Right atrium auricular region (tissue), 2 donors: ENCODE measurements at regions not wholly inside any gene's neighbourhood (a gene's known extent, or its start where the extent isn't known, plus 50 kb on each side); places are given as distances from the start of the nearest gene placed in this dataset.

Experiments
- DNase-seq: peaks from one replicate; pipeline ENCODE4 v3.0.0-alpha.2; 2019; ENCODE audit warnings: low spot score
- H3K27ac ChIP-seq, 2 donors: fragments of 200-600 bp; sonication (generic); 1 replicate in 1 of 2; 2 replicates in 1 of 2; pipeline ENCODE4 v1.5.1; 2016 to 2019
- H3K27me3 ChIP-seq, 2 donors: fragments of 200-600 bp; sonication (generic); one replicate each; pipeline versions ENCODE4 v1.5.1 to v1.6.0; 2017 to 2019
- H3K36me3 ChIP-seq: fragments of 200-600 bp; sonication (generic); one replicate; pipeline ENCODE4 v1.5.1; 2016
- H3K4me1 ChIP-seq, 2 donors: fragments of 200-600 bp; sonication (generic); one replicate each; pipeline versions ENCODE4 v1.5.1 to v1.6.0; 2017 to 2019
- H3K4me3 ChIP-seq, 2 donors: fragments of 200-600 bp; sonication (generic); 1 replicate in 1 of 2; 2 replicates in 1 of 2; pipeline ENCODE4 v1.5.1; 2017 to 2019; ENCODE audit warnings: mild to moderate bottlenecking in 1 of 2, moderate library complexity in 1 of 2
- H3K9me3 ChIP-seq, 2 donors: fragments of 200-600 bp; sonication (generic); one replicate each; pipeline ENCODE4 v1.5.1; 2019
- CTCF ChIP-seq, 2 donors: fragments of 200-600 bp; sonication (generic); IDR thresholded peaks; one replicate each; pipeline ENCODE4 v1.5.1; 2019; ENCODE audit warnings: antibody characterized with exemption in 2 of 2

GRCh38 chr6:149252622-149253021 lies 64.9 kb upstream of the TAB2 start:
- H3K36me3 ChIP-seq, result no peaks in the 10 kb centered on the region
- H3K4me1 ChIP-seq, result no peaks in the 10 kb centered on the region
- no peaks in the 10 kb centered on the region for H3K9me3 ChIP-seq
- H3K27me3 ChIP-seq, result no peaks in the 10 kb centered on the region
- no peak for TF ChIP-seq CTCF (IDR thresholded peaks at IDR 0.05)
- H3K27ac ChIP-seq, result no peak overlapping the region
- no peak for DNase-seq
- no peak overlapping the region for H3K4me3 ChIP-seq

DNA sequence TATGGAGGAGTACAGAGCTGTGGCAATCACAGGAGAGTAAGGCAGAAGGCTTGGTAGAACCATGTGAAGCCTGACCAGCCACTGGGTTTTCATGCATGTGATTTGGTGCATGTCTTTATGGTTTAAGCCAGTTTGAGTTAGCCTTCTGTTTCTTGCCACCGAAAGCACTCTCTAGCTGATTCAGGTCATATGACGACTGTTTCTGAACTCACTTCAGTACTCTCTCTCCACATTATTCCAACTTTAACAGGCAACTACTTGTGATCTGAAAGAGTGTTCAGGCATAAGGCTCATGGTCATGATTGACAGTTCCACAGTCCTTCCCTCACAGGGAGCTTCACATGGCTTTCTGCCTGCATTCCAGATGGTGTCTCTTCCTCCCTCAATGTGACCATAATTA lies 63.3 kb upstream of the TAB2 start:
- no peak overlapping the region for H3K4me3 ChIP-seq
- no peaks in the 10 kb centered on the region for H3K9me3 ChIP-seq
- no peak for TF ChIP-seq CTCF (IDR thresholded peaks at IDR 0.05)
- H3K4me1 ChIP-seq, result no peaks in the 10 kb centered on the region
- no peak for DNase-seq
- no peaks in the 10 kb centered on the region for H3K36me3 ChIP-seq
- H3K27me3 ChIP-seq, result no peaks in the 10 kb centered on the region
- no peak overlapping the region for H3K27ac ChIP-seq

DNA sequence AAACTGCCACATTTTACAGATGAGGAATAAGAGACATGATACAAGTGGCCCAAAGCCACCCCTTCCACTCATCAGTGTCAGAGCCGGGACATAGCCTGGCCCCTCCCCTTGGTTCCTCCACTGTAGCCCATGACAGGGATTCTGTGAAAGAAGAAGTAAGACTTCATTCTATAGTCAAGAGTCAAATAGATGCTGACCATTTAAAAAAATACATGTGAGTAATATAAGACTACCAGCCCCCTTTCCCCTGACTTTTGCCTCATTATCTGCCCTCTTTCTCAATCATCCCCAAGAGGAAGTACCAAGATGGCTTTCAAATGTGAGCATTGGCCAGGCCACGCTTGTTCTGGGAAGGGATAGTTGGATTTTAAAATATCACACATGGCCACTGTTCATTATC lies 57.8 kb upstream of the TAB2 start:
- no peak for DNase-seq
- no peak for TF ChIP-seq CTCF (IDR thresholded peaks at IDR 0.05)
- no peak overlapping the region for H3K27ac ChIP-seq
- H3K4me3 ChIP-seq, result no peak overlapping the region
- H3K9me3 ChIP-seq, result no peaks in the 10 kb centered on the region
- H3K4me1 ChIP-seq, result peaks cover 0 to 6% of the 10 kb centered on the region in 2 donors
- no peaks in the 10 kb centered on the region for H3K36me3 ChIP-seq
- no peaks in the 10 kb centered on the region for H3K27me3 ChIP-seq

DNA sequence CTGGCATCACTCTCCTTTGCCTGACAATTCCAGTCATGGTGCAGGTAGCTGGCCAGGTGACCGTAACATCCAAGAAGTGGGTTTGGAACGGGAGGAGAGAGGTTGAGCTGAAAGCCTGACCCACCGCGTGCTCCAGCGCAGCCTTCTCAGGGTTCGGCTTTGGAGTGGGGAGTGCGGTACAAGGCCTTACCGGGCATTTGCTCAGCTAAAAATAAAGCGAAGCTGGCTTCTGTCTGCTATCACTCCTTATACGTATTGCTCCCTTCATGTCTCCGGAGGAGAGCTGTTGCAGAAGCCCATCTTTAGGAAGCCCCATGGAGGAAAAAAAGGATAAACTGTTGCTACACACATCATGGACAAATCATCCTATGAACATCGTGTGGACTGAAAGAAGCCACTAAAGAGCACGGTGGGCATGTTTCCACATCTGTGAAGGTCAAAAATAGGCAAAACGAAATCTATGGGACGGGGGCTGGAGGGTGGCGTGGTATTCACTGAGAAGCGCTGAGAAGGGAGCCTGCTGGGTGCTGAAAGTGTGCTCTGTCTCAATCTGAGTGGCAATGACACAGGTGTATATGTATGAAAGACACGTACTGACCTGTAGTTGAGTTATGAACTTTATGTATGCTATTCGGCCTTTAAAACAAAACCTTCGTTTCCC lies 57.2 kb upstream of the TAB2 start:
- H3K4me3 ChIP-seq, result no peak overlapping the region
- H3K27ac ChIP-seq, result no peak overlapping the region
- H3K36me3 ChIP-seq, result no peaks in the 10 kb centered on the region
- no peaks in the 10 kb centered on the region for H3K27me3 ChIP-seq
- no peak for DNase-seq
- peaks cover 0 to 6% of the 10 kb centered on the region in 2 donors for H3K4me1 ChIP-seq
- TF ChIP-seq CTCF (IDR thresholded peaks at IDR 0.05), result no peak
- no peaks in the 10 kb centered on the region for H3K9me3 ChIP-seq

DNA sequence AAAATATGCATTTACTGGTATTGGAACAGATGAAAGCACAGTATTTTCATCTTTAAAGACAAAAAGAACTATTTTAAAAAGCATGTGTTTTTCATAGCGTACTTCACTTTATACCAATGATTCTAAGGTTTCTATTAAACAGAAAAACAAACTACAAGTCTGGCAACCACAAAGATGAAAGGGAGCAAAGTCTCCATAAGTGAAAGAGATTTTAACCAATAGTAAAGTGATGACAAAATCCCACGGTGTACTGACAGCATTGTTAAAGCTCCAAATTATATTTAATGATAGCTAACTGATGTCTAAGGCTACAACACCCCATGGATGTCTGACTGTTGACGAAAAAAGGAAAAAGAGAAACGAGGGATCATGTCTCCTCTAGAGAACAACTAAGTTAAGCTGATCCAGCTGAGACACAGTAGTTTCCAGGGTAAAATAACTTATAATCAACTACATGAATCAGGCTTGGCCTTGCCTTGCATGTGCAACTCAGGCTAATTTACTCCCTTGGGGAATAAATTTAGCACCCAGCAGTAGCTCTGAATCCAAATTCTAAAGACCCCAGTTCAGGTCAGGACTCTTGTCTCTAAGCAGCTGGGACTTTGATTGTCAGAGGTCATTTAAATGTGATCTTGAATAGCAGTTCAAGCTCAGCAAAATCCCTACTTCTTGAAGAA lies 56.0 kb upstream of the TAB2 start:
- Histone ChIP-seq H3K4me3 (no peak overlapping the region), H3K36me3 (no peaks in the 10 kb centered on the region), H3K27ac (no peak overlapping the region), H3K4me1 (peaks cover 0 to 6% of the 10 kb centered on the region in 2 donors), H3K9me3 (no peaks in the 10 kb centered on the region), H3K27me3 (no peaks in the 10 kb centered on the region)
- TF ChIP-seq CTCF (IDR thresholded peaks at IDR 0.05), result no peak
- no peak for DNase-seq
